Activated CD8-positive, alpha-beta memory T cell treated with anti-CD3 and anti-CD28 coated beads for 36 hours (primary cell): ENCODE measurements at regions not wholly inside any gene's neighbourhood (a gene's known extent, or its start where the extent isn't known, plus 50 kb on each side); places are given as distances from the start of the nearest gene placed in this dataset.

ENCODE experiments used
- CTCF ChIA-PET: fragments of 350-600 bp; sonication (Branson Sonifier 250); formaldehyde crosslinking; loops from one replicate; lab custom pipeline; 2021; ENCODE audit warnings: antibody characterized with exemption; lab: Charles Lee
- POLR2A ChIA-PET: fragments of 350-600 bp; sonication (Branson Sonifier 250); formaldehyde crosslinking; loops from one replicate; lab custom pipeline; 2021; ENCODE audit warnings: antibody characterized with exemption; lab: Charles Lee

GRCh38 chr1:59155351-59155750 lies 141.5 kb upstream of the FGGY start:
- CTCF ChIA-PET = no interaction called here

GRCh38 chr1:59156051-59156450 lies 140.8 kb upstream of the FGGY start:
- CTCF ChIA-PET = no interaction called here

More at GRCh38 chr1:59155351-59155750, 141.5 kb upstream of the FGGY start:
- POLR2A ChIA-PET = interaction anchor here (0.5 kb wide), 1 partner anchor 414 kb away, joined by 4 read pairs; no protein-coding TSS in a partner anchor

GRCh38 chr1:59156526-59157199 lies 140.2 kb upstream of the FGGY start:
- ChIA-PET POLR2A (no interaction called here), CTCF (no interaction called here)

More at GRCh38 chr1:59156051-59156450, 140.8 kb upstream of the FGGY start:
- POLR2A ChIA-PET = no interaction called here

GRCh38 chr1:59158321-59158720 lies 138.6 kb upstream of the FGGY start:
- CTCF ChIA-PET = no interaction called here
- POLR2A ChIA-PET = no interaction called here

- POLR2A ChIA-PET = no interaction called here
- CTCF ChIA-PET = no interaction called here
These were observed 137.2 kb upstream of the FGGY start for GRCh38 chr1:59159557-59160203.

GRCh38 chr1:59161136-59161535 lies 135.8 kb upstream of the FGGY start:
- CTCF ChIA-PET = no interaction called here
- POLR2A ChIA-PET = no interaction called here

GRCh38 chr1:59162665-59163064 lies 134.2 kb upstream of the FGGY start:
- ChIA-PET POLR2A (no interaction called here), CTCF (no interaction called here)

GRCh38 chr1:59163268-59164092 lies 133.4 kb upstream of the FGGY start:
- POLR2A ChIA-PET = no interaction called here

GRCh38 chr1:59164371-59164770 lies 132.5 kb upstream of the FGGY start:
- ChIA-PET CTCF (no interaction called here), POLR2A (no interaction called here)

More at GRCh38 chr1:59163268-59164092, 133.4 kb upstream of the FGGY start:
- CTCF ChIA-PET = no interaction called here

GRCh38 chr1:59165353-59165752 lies 131.5 kb upstream of the FGGY start:
- POLR2A ChIA-PET = no interaction called here
- CTCF ChIA-PET = no interaction called here

- ChIA-PET CTCF (no interaction called here), POLR2A (no interaction called here)
These were observed 127.2 kb upstream of the FGGY start for GRCh38 chr1:59169703-59170102.

- ChIA-PET POLR2A (no interaction called here), CTCF (no interaction called here)
These were observed 126.2 kb upstream of the FGGY start for GRCh38 chr1:59170659-59171058.

GRCh38 chr1:59171788-59172187 lies 125.1 kb upstream of the FGGY start:
- ChIA-PET POLR2A (no interaction called here), CTCF (no interaction called here)

- CTCF ChIA-PET = no interaction called here
- POLR2A ChIA-PET = no interaction called here
These were observed 124.2 kb upstream of the FGGY start for GRCh38 chr1:59172693-59173092.

GRCh38 chr1:59173721-59174120 lies 123.2 kb upstream of the FGGY start:
- ChIA-PET POLR2A (no interaction called here), CTCF (no interaction called here)

GRCh38 chr1:59176471-59176870 lies 120.4 kb upstream of the FGGY start:
- POLR2A ChIA-PET = no interaction called here
- CTCF ChIA-PET = no interaction called here

GRCh38 chr1:59177756-59178155 lies 119.1 kb upstream of the FGGY start:
- ChIA-PET POLR2A (no interaction called here), CTCF (no interaction called here)

- ChIA-PET POLR2A (no interaction called here), CTCF (no interaction called here)
These were observed 118.3 kb upstream of the FGGY start for GRCh38 chr1:59178339-59179187.

GRCh38 chr1:59179673-59180072 lies 117.2 kb upstream of the FGGY start:
- ChIA-PET POLR2A (no interaction called here), CTCF (no interaction called here)

- ChIA-PET POLR2A (no interaction called here), CTCF (no interaction called here)
These were observed 116.2 kb upstream of the FGGY start for GRCh38 chr1:59180735-59181134.
